ENCODE measurements at regions not wholly inside any gene's neighbourhood (a gene's known extent, or its start where the extent isn't known, plus 50 kb on each side); places are given as distances from the start of the nearest gene placed in this dataset.

DNA sequence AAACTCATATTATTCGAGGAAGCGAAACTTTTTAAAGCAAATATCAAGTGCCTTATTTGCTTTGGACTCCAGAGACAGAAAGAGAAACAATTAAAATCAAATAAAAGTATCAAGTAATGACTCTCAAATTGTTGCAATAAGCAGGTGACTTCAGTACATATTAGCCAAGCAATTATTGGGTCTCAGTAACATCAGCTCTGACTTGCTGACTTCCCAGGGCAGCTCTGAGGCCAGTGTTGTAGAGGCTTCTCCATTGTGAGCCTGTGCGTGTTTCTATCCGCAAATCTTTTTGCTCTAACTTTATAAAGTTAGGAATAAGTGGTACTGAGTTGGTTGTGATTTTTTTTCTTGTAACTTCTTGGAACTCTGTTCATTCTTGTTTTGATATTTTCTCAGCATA lies 186.8 kb upstream of the PRLR start:
- ATAC-seq = no peak

DNA sequence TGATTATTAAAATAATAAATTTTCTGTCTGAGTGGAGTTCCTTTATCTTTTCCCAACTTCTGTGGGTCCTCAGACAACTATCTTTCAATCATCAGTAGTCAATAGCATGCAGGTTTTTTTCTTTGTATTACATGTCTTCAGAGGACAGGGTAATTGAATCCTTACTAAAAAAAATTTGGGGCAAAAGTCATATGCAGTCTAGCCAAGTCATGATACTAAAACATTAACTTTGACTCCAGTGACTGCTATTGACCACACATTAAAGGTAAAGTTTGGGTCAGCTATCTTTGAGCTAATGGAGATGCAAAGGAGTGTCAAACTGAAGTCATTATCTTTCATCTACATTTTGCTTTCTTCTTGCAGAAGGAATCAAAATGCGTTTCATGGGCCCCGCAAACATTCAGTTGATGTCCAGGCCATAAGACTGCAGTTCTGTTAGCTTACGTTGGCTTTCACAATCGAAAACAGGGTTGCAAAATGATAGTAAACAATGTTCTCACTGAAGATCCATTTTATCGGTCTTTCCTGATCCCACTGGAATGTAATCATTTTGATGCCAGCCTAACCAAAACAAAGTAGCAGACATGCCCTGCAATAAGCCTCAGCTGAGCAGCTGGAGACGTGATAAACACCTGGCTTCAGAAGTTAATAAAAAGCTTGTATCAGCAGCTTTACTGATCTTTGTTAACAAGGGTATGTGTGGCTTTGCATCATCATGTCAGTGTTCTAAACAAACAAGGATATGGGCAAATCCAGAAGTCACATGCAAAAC lies 186.1 kb upstream of the PRLR start:
- no peak for ATAC-seq

DNA sequence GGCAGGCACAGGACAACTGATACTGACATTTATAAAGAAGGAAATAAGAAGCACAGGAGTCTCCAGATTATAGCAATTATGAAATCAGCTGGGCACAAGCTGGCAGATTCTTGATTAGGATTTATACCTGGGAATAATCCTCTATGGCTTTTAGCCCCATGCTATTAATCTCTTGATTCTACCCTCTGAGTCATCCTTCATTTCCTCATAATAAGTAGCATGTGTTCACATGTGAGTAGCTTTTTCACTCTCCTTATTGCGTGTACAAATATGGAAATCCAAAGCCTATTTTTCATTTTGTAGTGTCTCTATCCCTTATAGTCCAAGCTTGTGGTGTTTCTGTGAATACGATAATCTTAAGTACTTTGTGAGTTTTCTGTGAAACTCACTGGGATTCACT lies 185.0 kb upstream of the PRLR start:
- no peak for ATAC-seq

DNA sequence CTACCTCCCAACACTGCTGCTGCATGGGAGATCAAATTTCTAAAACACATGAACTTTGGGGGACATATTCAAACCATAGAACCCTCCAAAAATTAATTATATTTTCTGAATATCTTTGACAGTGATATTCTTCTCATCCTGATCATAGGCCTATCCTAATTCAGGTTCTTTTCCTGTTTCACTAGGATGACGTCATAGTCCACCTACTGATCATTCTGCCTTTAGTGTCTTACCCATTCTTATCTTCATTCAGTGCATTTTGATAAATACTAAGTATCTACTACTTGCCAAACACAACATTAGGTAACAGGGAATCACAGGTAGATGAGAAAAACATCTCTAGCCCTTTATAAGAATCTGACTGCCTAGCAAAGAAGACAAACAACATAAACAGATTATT lies 179.1 kb upstream of the PRLR start:
- no peak for ATAC-seq

DNA sequence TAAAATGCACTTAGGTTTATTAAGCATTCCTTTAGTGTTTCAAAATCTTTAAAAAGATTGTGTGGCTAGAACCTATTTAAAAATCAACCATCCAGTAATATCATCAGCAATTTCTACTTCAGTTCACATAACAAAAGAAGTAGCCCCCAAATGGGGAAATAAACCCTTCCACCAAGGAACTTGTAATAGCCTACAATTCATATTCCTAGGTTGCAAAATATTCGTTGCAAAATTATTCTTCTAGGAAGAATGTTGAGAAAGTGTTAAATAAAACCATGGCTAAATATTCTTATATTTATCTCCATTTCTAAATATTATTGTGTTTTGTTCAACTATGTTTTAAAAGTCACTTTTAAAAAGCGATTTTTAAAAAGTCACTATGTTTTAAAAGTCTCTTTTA lies 177.9 kb upstream of the PRLR start:
- no peak for ATAC-seq

DNA sequence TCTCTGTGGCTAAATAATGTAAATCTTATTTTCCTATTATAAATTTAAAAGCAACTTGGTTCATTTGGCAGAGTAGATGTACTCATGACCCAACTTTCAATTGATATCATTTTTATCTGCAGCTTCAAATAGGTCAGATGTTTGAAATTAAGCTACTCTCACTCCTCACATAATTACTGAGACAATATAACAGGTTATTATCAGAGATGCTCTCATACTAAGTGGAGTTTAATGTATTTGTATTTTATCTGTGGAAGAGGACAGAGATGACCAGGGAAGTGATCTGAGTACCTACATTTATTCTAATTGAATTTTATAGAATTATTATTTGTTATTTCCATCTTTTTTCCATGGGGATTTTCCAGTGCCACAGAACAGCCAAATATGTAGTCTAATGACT lies 177.4 kb upstream of the PRLR start:
- no peak for ATAC-seq

DNA sequence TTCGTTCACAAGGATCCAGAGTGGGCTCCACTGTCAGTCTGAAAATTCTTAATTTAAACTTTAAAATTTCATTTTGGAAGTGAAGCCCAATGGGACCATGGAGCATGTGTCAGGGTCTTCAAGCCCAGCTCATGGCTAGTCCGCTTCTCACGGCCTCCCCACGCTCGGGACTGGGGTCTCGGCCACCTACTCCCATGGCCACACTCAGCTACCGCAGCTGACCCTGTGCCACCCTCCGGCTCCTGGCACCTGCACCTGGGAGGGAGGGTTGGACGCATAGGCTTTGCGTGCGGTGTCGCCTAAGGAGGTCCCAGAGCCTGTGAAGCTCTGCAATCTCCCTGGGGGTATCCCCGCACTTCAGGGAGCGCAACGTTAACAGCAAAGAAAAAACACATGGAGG lies 175.7 kb upstream of the PRLR start:
- no peak for ATAC-seq

DNA sequence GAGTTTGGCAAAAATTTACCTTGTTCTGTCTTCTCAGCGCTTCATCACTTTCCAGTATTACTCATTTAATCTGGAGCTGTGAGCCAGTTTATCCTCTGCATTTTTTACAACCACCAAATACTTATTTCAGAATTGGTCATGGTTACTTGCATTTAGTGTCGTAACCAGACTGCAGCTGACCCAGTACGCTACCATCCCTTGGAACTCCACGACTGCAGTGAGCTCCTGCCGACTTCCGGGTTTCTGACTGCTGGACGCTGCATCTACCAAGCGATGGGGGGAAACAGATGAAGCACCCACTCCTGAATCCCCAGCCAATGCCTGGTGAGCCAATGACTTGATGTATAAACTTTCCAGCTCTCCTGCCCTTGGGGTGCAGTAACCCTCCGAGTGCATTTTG lies 174.4 kb upstream of the PRLR start:
- ATAC-seq = no peak

DNA sequence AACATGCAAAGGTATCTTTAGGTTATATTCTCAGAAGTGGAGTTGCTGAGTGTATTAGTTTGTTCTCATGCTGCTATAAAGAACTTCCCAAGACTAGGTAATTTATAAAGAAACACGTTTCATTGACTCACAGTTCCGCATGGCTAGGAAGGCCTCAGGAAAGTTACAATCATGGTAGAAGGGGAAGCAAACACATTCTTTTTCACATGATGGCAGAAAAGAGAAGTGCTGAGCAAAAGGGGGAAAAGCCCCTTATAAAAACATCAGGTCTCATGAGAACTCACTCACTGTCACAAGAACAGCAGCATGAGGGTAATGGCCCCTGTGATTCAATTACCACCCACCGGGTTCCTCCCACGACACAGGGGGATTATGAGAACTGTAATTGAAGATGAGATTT lies 163.6 kb upstream of the PRLR start:
- ATAC-seq = no peak

DNA sequence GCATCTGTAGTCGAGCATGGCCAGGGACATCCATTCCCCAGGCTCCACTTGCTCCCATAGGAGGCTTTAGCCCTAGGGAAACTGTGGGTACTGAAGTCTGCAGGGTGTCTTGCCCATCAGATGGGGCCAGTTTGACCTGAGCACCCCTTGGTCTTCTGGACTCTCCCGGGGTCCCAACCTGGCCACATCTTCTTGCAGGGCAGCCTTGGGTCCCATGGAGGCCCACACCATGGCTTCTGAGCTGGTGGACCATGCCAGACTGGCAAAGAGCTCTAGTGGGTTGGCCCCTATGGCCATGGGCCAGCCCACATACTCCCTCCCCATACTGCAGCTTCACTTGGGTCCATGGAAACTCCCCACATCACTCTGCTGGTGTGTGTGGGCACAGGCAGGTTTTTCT lies 154.4 kb upstream of the PRLR start:
- ATAC-seq = no peak

DNA sequence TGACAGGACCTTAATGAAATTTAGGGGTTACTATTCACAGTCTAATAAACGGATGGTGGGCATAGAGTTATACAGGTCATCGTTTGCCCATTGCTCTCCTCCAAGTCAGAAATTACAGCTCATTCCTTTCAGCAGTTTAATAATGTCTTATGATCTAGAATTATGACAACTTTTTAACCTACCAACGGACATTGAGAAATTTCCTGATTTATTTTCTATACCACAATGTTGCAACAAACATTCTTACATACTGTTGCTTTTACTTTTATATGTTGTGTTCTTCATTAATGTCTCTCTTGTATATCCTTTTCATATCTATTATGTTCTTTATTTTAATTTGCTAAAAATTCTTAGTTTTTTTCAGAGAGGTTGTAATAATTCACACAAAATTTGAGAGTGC lies 152.8 kb upstream of the PRLR start:
- ATAC-seq = no peak

DNA sequence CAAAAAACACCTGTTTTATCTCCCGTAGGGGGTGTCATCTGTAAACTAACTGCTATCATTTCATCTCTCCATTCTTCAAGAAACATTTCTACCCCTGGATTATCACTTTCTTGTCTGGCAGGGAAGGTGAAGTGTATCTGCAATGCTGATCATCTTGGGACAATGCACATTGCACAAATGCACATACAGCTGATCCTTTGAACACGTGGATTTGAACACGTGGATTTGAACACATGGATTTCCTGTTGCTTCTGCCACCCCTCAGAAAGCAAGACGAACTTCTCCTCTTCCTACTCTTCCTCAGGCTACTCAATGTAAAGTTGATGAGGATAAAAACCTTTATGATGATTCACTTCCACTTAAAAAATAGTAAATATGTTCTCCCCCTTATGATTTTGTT lies 147.4 kb upstream of the PRLR start:
- ATAC-seq = no peak

DNA sequence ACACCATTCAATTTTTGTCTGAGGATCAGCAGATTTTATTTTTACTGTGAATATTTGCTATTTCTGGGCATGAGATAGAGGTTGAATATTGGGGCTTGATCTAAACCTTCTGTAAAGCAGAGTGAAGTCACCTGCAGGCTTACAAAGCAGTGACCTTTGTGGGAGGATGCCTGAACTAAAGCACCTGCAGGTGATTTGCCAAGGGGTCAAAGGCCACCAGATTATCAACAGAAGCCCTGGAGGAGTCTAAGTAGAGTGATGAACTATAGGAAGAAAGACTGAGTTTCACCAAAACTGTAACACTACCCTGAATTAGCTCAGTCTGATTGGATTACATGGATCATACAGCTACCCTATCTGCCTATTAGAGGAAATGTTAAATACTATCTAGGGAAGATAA lies 144.3 kb upstream of the PRLR start:
- no peak for ATAC-seq

DNA sequence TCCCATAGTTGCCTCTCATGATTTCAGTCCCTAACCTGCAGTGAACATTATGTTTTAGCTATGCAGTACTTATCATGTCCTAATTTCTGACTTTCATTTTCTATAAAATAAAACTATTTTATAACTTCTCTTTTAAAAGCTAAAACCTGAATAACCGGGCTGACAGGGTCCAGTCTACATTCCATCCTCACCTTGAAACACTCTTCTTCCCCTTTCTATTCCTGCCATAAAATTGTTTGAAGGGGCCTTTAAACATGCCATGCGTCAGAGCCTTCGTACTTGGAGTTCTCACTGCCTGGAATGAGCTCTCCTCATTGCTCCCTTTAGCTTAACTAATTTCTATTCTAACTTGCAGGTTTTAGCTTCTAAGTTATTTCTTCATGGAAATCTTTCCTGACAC lies 143.0 kb upstream of the PRLR start:
- no peak for ATAC-seq

DNA sequence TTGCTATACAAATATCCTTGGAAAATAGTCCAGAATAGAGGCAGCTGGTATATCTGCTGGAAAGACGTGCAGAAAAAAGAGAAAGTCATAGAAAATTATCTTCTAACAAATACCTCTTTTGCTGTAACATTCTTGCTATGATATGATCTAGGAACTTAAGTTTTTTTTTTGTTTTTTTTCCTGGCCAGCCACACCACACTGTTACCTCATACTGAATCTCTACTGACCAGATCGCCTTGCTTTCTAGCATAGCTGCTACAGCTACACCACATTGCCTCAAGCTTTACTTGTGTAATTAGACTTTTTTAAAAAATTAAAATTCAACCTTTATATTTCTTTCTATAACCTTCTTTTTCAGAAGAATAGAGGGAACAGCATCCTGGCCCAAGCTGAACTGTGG lies 142.2 kb upstream of the PRLR start:
- ATAC-seq = no peak

DNA sequence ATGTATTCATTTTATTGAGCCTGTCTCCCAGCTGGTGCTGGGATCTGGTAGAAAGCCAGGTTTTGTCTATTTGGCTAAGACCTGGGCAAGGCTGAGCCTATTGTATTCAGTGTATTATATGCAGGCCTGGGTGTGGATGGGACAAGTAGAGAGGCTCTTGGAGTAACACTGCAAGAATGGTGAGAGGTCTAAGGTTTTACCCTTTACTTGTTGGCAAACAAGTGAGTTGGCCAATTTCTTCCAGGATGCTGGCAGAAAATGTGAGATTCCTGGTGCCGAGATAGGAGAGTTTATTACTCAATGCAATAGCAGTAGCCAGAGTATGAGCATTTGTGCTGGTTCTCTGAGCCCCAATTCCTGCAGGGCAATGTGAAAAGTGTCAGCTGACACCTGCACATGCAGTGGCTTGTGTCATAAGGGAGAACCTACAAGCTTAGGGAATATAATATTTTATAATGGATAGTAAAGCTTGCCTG lies 141.7 kb upstream of the PRLR start:
- no peak for ATAC-seq

DNA sequence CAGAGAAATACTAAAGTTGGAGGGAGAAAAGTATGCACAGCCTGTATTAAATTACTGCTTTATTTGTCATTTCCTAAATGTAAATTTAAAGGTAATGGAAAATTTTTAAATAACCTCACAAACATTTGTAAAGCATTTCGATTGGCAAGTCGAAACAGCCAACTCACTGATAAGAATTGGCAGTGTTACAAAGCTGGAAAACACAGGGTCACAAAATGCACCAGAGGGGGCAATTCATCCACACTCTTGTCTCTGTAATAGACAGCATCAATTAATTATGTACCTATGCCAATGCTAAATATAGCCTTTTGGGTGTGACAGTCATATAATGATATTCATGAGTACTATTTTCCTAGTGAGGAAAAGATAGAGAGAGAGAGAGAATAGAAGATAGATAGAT lies 140.6 kb upstream of the PRLR start:
- no peak for ATAC-seq

DNA sequence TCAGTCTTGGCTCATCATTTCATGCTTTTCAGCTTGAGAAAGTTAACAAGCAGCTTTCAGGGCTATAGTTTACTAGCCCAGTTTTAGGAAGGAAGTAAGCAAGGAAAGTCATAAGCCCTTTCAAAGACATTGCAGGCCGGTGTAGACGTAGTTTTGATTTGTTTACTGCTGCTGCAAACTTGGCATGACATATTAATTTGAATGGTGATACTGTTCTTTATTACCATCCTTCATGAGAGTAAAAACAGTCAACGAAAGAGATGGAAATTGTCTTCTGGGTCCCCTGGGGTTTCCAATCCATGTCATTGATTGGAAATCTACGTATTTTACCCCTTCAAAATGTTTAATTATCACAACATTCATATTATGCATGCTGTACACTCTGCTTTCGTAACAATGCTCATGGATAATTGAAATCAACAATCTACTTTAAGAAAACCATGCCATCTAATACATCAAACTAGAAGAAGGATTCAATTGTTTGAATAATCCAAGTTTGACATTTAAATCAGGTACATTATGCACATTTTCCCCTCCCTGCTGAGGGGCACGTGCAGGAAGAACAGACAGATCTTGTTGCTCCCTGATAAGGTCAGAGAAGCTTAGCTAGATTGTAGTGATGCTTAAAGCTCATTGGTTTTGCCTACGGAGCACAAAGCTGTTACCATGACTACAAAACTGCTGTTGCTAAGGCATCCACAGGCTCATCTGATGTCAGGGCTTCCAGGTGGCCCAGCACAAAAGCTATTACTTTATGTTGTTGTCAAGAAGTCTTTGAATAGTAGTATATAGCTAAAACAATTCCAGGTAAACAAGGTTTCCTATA lies 139.9 kb upstream of the PRLR start:
- ATAC-seq = no peak

DNA sequence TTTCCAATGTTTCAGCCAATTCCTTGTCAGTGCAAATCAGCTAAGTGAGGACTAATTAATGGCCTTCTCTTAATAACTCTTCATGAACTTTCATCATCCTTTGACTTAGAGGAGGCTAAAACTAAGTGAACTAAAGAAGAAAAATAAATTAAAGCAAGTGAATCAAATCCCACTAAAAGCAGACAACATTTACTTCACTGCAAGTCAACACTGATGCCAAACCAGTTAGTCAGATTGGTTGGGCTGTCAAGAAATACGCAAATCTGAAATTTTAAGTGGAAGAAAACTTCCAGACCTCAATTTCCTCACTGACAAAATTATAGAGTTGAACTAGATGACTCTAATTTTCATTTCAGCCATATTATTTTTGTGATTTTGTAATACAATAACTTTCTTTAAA lies 137.2 kb upstream of the PRLR start:
- ATAC-seq = no peak

DNA sequence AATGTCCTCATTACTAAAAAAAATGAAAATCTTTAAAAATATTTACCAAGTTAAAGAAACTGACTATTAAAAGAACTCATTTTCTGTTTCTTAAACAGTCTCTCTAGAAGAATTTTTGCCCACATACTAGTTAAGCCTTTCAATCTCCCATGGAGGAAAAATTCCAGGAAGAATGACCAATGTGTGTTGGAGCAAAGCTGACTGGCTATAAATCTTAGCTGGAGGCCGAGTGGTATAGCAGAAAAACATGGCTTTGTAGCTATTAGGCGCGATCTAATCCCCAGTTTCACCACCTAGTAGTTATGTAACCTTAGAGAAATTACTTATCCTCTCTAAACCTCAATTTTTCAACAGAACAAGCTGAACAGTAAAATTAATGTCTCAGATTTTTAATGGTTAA lies 135.5 kb upstream of the PRLR start:
- no peak for ATAC-seq

DNA sequence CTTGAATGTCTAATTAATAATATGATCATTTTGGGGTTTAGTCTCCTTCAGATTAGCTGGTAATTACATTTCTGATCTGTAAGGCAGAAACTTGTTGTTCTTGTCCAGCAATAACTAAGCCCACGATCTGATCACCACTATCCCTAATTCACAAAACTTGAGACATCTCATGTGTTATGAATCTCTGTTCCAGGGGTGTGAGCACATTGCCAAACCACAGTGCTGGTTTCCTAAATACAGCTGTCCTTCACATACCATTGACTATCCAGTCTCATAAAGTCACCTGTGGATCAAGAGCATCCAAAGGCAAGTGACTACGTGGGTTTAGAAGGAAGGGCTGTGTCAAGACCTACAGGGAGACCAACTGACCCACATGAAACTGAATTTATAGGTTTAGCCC lies 134.1 kb upstream of the PRLR start:
- ATAC-seq = no peak

DNA sequence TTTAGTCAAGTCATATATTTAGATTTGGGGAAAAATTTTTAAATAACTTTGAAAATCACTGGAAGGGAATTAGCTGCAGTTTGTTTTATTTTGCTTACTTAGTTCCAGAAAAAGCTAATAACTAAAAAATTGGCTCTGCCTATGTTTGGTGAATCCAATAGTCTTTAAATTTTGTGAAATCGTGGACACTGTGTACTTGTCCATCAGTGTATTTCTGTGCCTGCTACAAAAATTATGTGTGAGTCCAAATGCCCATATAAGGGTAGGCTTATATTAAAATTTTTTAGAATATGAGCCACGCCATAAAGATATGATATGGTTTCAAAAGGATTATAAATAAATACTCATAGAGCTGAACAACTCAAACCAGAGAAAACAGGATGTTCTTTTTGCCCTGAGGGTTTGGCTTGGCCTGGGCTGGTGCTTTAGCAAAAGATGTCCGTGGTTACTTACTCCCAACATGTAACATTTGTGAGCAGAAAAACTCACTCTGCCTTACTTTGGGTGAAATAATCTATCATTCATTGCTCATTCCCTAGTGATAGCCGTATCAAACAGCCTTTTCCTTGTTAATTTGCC lies 133.2 kb upstream of the PRLR start:
- ATAC-seq = no peak

DNA sequence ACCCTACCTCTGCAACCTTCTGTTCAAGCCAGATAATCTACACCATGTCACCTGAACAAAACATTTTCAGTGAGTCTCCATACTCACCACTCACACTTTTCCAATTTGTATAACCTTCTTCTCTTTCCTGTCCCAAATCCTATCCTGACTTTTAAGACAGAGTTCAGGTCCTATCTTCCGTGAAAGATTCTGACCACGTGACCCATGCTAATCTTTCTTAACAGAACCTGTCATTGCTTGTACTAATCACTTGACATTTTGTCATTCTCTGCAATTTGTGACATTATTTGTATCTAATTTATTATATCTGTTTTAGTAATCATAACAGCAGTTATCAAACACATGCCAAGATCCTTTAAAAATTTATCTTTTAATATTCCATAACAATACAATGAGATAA lies 132.5 kb upstream of the PRLR start:
- no peak for ATAC-seq

DNA sequence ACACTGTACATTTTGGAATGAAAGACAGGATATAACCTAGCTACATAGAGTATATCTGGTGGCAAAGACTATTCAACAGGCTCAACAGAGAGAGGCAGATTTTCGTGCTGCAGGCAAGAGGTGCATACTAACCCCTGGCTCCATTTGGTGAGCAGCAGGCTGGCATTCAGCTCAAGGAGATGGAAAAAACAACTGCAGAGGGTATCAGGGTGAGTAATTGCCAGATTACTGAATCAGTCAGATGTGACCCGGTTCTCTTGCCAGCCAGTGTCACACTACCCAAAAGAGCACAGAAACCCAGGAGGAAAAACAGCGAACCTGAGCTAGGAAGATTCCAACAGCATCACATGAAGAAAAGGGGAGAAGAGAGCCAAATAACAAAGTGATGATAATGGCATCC lies 130.4 kb upstream of the PRLR start:
- ATAC-seq = peak in 1 of 2 donors; percentile 35

All from activated CD4-positive, CD25-positive, alpha-beta regulatory T cell treated with anti-CD3 and anti-CD28 coated beads, Interleukin-2, amount 50 U/mL, for 24 hours (primary cell).